OCI-LY1 (cell line): ENCODE measurements at regions not wholly inside any gene's neighbourhood (a gene's known extent, or its start where the extent isn't known, plus 50 kb on each side); places are given as distances from the start of the nearest gene placed in this dataset.

Experiments
- CTCF ChIP-seq: fragments of 200-600 bp; sonication (generic), shearing (Covaris generic); IDR thresholded peaks from 2 replicates; pipeline ENCODE4 v1.5.1; 2017; ENCODE audit warnings: mild to moderate bottlenecking, antibody characterized with exemption, low read length, moderate library complexity, mixed read lengths
- EZH2 ChIP-seq: fragments of 200-600 bp; sonication (generic), shearing (Covaris generic); IDR thresholded peaks from 2 replicates; pipeline ENCODE4 v1.8.0; 2017; ENCODE audit warnings: borderline replicate concordance, mixed run types, mild to moderate bottlenecking, antibody characterized with exemption, low read length, moderate library complexity, mixed read lengths

GRCh38 chr13:59521549-59521948 is 642.2 kb downstream of the DIAPH3 start:
- TF ChIP-seq CTCF (no peak), EZH2 (no peak)
